RWPE1 (cell line): ENCODE measurements at regions not wholly inside any gene's neighbourhood (a gene's known extent, or its start where the extent isn't known, plus 50 kb on each side); places are given as distances from the start of the nearest gene placed in this dataset.

Source experiments
- CTCF ChIA-PET: fragments of 350-600 bp; sonication (Branson Sonifier 250); formaldehyde crosslinking; extraction: SDS; loops from one replicate; lab custom pipeline; 2021; lab: Yijun Ruan, JAX
- POLR2A ChIA-PET: fragments of 400-600 bp; formaldehyde crosslinking; extraction: SDS; loops from one replicate; lab custom pipeline; 2020; ENCODE audit warnings: antibody characterized with exemption; ENCODE audit not compliant: low non-redundant PET; lab: Yijun Ruan, JAX
- DNase-seq: peaks from one replicate; pipeline ENCODE4 v3.0.0; 2012; ENCODE audit warnings: low spot score
- H3K27ac ChIP-seq: fragments of 450-650 bp; 2 replicates; pipeline ENCODE4 v1.5.1; 2017
- TF ChIP-seq, protein P1 (sequence below): fragments of 450-650 bp; conservative IDR thresholded peaks from 2 replicates; pipeline ENCODE4 v1.5.1; 2017; ENCODE audit warnings: low read depth, mild to moderate bottlenecking

DNA sequence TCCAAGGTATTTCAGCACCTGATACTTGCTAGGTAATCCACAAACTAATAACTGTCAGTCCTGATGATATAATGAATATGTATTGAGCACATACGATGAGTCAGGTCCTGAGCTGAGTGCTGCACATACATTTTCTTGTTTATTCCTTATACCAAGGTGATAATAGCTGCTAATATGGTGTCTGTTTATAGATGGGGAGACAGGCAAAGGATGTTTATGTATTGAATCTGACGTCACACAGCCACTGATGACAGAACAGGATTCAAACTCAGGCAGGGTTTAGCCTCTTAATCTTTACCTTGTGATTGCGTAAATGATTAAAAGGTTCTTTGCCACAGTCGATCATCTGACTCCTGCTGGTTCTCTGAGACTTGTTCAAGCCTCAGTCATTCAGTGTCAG lies 609.9 kb upstream of the CPEB2 start:
- POLR2A ChIA-PET = no interaction called here
- CTCF ChIA-PET = no interaction called here
- no peak for DNase-seq
- H3K27ac ChIP-seq = no peak overlapping the region
- TF ChIP-seq, protein P1, sequence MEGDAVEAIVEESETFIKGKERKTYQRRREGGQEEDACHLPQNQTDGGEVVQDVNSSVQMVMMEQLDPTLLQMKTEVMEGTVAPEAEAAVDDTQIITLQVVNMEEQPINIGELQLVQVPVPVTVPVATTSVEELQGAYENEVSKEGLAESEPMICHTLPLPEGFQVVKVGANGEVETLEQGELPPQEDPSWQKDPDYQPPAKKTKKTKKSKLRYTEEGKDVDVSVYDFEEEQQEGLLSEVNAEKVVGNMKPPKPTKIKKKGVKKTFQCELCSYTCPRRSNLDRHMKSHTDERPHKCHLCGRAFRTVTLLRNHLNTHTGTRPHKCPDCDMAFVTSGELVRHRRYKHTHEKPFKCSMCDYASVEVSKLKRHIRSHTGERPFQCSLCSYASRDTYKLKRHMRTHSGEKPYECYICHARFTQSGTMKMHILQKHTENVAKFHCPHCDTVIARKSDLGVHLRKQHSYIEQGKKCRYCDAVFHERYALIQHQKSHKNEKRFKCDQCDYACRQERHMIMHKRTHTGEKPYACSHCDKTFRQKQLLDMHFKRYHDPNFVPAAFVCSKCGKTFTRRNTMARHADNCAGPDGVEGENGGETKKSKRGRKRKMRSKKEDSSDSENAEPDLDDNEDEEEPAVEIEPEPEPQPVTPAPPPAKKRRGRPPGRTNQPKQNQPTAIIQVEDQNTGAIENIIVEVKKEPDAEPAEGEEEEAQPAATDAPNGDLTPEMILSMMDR = no peak

DNA sequence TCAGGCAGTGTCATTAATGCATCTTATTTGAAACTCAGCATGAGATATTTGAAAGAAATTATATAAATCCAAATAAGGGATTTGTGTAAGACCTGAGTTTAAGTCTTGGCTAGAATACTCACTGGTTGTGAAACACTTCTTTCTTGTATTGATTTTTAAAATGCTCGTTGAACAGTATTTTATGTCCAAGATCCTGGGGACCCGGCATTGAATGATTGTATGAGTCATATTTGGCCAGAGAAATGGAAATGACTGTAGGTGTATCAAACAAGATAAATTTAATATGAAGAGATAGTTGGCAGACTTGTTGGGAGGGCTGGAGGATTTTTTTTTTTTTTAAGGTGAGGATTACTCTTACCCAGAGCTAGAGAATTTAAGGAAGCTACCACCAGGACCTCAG lies 606.1 kb upstream of the CPEB2 start:
- ChIA-PET POLR2A (no interaction called here), CTCF (no interaction called here)
- TF ChIP-seq, protein P1 = no peak

DNA sequence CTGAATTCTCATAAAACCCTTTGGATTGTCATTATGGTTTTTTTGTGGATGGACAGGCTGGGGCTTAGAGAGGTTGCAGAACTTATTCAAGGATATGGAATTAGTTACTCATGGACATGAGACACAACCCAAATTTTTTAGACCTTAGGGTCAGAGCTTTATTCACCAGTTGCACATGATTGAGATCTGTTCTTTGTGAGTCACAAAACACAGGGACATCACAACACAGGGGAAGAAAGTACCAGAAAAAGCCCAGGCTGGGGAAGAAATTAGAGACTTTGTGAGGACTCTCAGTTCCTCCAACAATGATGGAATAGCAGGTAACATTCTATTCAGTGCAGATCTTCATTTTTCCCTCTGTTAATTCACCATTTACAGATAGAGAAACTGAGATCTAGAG lies 602.4 kb upstream of the CPEB2 start:
- ChIA-PET POLR2A (no interaction called here), CTCF (no interaction called here)
- no peak overlapping the region for H3K27ac ChIP-seq
- TF ChIP-seq, protein P1 = no peak
- DNase-seq = no peak

More for the DNA sequence above, 606.1 kb upstream of the CPEB2 start:
- DNase-seq = no peak
- no peak overlapping the region for H3K27ac ChIP-seq

DNA sequence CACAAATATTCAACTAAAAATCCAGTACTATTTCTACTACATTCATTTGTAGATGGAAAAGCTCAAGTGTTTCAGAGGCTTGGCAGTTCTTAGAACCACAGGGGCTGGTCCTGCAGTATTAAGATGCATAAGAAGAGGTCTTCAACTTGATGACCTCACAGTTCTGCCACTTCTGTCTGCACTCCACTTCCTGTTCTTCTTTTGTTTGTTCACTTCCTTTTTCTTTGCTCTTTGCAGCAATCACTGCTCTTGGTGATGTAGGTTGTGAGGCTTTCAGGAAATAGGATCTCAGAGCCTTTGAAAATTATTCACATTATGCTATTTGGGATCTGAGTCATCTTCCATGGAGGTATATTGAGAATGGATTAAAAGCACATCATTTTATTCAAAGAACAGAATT lies 602.0 kb upstream of the CPEB2 start:
- CTCF ChIA-PET = no interaction called here
- POLR2A ChIA-PET = no interaction called here
- TF ChIP-seq, protein P1 = no peak
- no peak overlapping the region for H3K27ac ChIP-seq
- DNase-seq = no peak

DNA sequence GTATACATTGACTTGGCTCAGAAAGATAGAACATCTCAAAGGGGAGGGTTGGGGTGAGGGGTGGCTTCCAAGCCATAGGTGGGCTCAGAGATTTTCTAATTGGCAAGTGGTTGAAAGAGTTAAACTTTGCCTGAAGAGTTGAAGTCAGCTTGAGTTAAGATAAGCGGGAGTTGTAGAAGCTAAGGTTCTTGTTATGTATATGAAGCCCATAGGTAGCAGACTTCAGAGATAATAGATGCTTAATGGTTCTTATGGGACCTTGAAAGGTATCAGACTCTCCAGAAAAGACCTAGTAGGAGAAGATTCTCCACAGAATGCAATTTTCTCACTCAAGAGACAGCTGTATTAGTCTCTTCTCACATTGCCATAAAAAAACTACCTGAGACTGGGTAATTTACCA lies 599.1 kb upstream of the CPEB2 start:
- no peak for DNase-seq
- POLR2A ChIA-PET = no interaction called here
- no peak overlapping the region for H3K27ac ChIP-seq
- CTCF ChIA-PET = no interaction called here
- TF ChIP-seq, protein P1 = no peak

DNA sequence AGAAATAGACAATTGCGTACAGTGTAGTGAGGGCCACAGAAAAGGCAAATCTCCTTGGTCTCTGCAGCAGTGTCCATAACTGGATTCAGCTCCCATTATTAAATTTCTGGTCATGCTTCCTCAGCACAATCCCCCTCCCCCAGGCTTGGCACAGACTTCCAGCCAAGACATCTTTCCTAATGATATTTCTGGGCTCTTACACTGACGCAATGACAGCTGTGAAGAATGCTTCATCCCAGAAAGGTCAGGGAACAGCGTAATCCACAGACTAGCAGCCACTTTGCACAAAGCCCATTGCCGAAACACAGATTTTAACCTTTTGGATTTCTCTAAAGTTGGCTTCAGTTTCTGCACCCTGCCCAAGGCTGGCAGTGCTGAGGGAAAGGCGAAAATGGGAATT lies 597.6 kb upstream of the CPEB2 start:
- no peak overlapping the region for H3K27ac ChIP-seq
- ChIA-PET POLR2A (no interaction called here), CTCF (no interaction called here)
- no peak for DNase-seq
- TF ChIP-seq, protein P1 = no peak

DNA sequence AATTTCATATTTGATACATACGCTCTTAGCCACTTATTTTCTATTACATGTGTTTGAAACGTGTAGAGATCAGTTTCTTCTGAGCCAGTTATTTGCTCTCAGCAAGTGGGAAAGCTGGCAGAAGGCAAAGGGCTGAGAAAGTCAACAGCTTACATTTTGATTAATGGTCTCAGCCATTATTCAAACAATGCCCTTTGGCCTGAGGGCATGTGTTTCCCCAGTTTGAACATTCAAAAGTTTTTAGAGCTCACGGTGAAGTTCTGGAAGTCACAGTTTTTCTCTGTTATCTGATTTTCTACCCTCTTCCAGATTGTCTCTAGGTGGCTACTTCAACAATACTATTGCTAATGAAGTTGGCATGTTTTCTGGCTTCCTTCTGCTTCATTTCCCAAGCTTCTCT lies 591.8 kb upstream of the CPEB2 start:
- TF ChIP-seq, protein P1 = no peak
- no peak overlapping the region for H3K27ac ChIP-seq
- DNase-seq = no peak
- ChIA-PET POLR2A (no interaction called here), CTCF (no interaction called here)
